Esophagus squamous epithelium (tissue), 4 donors: ENCODE measurements at regions not wholly inside any gene's neighbourhood (a gene's known extent, or its start where the extent isn't known, plus 50 kb on each side); places are given as distances from the start of the nearest gene placed in this dataset.

ENCODE experiments used
- POLR2A ChIP-seq, 4 donors: fragments of 450-650 bp; IDR thresholded peaks; one replicate each; pipeline ENCODE4 v1.6.1; 2017; ENCODE audit warnings: antibody characterized with exemption in 4 of 4, mild to moderate bottlenecking in 4 of 4, moderate library complexity in 3 of 4
- TF ChIP-seq, protein P1 (sequence below), 6 experiments: fragments of 450-650 bp in 4 of 6; fragments of 200-600 bp in 2 of 6; sonication (generic) in 2 of 6; IDR thresholded peaks; one replicate each; pipeline ENCODE4 v1.5.1; 2016 to 2019; ENCODE audit warnings: antibody characterized with exemption in 6 of 6, mild to moderate bottlenecking in 4 of 6, moderate library complexity in 4 of 6

DNA sequence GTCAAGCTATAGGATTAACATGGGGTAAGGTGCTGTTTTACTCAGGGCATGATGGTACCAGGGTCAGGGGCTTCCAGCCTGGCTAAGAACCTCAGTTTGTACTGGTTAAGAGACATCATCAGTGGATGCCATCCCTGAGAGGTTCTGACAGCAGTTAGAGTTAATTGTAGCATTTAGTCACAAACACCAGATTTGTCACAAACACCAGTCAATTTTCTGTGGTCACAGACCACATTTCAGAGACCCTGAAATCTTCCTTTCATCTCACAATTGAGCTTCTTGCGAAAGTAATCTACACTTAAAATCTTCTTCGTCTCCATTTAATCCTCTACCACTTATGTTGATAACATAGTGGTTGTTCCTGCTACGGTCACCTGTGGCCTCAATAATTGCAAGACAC lies 143.0 kb upstream of the EGLN3 start:
- TF ChIP-seq, protein P1, sequence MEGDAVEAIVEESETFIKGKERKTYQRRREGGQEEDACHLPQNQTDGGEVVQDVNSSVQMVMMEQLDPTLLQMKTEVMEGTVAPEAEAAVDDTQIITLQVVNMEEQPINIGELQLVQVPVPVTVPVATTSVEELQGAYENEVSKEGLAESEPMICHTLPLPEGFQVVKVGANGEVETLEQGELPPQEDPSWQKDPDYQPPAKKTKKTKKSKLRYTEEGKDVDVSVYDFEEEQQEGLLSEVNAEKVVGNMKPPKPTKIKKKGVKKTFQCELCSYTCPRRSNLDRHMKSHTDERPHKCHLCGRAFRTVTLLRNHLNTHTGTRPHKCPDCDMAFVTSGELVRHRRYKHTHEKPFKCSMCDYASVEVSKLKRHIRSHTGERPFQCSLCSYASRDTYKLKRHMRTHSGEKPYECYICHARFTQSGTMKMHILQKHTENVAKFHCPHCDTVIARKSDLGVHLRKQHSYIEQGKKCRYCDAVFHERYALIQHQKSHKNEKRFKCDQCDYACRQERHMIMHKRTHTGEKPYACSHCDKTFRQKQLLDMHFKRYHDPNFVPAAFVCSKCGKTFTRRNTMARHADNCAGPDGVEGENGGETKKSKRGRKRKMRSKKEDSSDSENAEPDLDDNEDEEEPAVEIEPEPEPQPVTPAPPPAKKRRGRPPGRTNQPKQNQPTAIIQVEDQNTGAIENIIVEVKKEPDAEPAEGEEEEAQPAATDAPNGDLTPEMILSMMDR (IDR thresholded peaks at IDR 0.05) = no peak
- no peak for TF ChIP-seq POLR2A (IDR thresholded peaks at IDR 0.05)
